HG02981 (cell line): ENCODE measurements at regions not wholly inside any gene's neighbourhood (a gene's known extent, or its start where the extent isn't known, plus 50 kb on each side); places are given as distances from the start of the nearest gene placed in this dataset.

Experiments
- ATAC-seq: cut with Tn5 transposase; IDR thresholded peaks from one replicate; pipeline ENCODE4 v1.9.1; 2021; ENCODE audit warnings: mild to moderate bottlenecking, moderate library complexity; ENCODE audit not compliant: unreplicated experiment

DNA sequence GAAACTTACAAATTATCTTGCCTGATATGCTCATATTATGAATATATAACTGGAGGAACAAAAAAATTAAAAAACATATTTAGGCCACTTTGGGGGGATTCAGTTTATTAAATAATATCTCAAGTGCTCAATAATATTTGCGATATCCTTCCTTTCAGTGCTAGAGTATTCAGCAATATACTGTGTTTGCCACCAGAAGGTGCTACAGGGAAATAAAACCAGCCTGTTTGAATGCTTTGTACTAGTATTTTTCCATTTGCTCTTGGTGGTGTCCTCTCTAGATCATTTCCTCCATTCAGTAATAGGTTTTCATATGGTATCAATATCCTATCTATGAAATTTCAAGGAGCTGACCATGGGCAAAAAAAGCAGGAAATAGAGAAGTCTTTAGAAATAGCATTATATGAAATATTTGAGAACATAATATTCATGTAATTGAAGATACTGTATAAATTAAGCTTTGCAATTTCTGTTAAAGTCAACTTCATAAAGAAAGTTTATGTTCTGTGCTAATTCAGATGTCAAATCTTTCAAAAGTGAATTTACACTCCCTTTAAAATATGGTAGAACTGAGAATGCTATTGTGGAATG is 106.2 kb upstream of the NAV3 start:
- peak; percentile 65 for ATAC-seq

DNA sequence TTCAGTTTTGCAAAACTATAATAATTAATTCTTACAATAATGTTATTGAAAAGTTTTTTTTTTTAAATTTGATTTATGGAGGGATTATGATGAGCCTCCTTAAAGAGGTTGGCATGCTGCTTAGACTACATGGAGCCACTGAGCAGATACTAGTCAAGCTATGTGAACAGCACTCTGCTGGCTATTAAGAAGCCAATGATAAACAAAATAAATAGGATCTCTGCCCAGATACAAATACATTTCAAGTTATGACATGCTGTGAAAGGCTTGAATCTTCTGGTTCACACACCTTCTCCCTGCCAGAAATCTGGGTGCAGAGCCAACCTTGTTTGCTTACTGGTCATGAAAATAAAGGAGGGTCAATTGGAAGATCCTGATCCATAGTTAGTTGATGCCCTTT is 107.4 kb upstream of the NAV3 start:
- ATAC-seq: no peak

- no peak for ATAC-seq
These were observed 108.2 kb upstream of the NAV3 start for GRCh38 chr12:77722536-77722935.

- ATAC-seq: no peak
These were observed 110.4 kb upstream of the NAV3 start for GRCh38 chr12:77720258-77720657.

DNA sequence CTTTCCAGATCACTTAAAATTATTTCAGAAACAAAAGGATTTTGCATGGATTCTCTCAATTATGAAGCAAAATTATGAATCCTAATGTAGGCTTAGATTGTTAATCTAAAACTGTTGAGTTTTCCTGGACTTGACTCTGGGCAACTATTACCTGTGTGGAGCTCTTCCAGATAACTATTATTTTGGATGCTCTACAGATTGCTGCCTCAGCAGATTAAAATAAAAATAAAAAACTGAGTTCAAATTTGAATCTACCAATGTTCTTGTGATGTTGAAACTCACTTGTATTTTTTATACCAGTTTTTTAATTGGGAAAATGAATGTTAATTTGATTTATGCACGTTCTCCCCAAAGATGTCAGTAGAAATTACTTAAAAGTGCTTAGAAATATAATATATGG is 120.5 kb upstream of the NAV3 start:
- ATAC-seq: no peak

DNA sequence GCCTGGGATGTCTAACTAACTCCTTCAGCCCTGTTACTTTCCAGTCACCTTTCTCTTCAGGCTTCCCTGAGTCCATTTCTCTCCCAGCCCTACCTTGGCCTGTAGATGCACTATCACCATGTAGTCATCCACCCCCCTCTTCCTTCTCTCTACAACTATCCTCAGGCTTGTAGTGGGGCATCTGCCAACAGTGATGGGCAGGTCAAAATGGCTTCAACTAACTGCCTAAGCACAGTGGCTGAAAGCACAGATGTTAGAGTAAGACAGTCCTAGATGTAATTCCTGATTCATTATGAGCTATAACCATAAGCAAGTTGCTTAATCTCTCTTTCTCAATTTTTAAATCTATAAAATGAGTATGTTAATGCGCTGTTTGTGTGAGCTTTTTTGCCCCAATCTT is 133.6 kb upstream of the NAV3 start:
- no peak for ATAC-seq

DNA sequence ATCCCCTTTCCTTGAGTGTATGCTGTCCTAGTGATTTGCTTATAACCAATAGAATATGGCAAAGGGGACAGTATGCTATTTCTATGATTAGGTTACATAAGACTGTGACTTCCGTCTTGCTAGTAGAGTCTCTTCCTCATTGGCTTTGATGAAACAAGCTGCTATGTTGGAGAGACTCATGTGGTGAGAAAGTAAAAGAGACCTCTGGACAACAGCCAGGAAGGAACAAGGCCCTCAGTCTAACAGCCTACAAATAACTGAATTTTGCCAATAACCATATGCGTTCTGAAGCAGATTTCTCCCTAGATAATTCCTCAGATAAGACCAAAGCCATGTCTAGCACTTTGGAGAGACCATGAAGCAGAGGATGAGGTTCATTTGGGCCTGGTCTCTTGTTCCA is 134.5 kb upstream of the NAV3 start:
- ATAC-seq: no peak

DNA sequence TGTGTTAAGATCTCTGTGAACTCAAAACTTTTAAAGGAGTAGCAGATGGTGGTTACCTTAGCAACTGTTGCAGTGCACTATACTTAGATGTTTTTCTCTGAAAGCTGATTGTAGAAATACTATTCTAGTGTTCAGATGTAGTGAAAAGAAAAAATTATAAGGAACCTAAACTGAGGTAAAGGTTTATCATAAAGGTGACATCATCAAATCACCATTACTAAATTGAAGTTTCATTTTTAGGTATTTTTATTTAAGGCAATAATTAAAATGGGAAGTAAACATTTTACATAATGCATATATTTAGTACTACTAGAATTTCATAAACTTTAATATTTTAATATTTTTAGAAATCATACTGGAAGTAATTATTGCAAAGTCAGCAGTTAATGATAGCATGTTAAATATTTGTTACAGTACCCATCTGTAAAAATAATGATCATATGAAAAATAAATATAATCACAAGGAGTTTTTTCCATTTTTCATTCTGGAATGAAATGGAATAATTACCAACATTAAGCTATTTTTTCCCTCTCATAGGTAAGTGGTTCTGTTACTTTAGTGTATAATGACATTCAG is 141.1 kb upstream of the NAV3 start:
- ATAC-seq: no peak

DNA sequence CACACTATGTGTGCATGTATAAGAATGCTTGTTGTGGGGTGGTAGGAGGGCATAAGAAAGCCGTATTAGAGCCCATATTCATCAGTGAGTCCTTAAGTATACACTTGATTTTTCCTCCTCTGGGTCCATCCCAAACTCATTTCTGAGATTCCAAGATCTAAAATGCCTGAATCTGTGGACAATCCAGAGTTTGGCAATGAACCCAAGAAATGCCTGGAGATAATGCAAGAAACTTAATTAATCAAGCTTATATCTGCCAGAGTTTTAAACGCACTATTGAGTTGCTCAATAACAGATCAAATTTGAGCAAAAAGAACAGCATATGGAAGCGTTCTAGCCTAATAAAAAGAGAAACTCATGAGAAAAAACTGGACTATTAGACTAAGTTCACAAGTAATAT is 143.4 kb upstream of the NAV3 start:
- no peak for ATAC-seq

DNA sequence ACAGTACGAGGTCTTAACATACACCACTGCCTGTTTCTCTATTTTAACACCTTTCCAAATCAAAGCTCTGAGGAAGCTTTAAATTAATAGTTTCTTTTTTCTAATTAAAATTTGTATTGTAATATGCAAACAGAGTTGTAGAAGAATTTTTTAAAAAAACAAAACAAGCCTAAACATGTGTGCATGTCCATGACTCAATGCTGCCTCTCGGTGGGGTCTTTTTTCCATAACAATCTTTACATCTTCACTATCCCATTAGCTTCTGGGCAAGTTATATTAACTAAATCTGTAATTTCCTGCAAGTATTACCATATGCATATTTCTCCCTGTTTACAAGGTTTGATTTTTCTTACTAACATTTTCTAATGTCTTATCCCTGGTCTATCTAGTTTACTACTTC is 143.9 kb upstream of the NAV3 start:
- no peak for ATAC-seq

GRCh38 chr12:77685901-77686300 is 144.8 kb upstream of the NAV3 start:
- no peak for ATAC-seq

DNA sequence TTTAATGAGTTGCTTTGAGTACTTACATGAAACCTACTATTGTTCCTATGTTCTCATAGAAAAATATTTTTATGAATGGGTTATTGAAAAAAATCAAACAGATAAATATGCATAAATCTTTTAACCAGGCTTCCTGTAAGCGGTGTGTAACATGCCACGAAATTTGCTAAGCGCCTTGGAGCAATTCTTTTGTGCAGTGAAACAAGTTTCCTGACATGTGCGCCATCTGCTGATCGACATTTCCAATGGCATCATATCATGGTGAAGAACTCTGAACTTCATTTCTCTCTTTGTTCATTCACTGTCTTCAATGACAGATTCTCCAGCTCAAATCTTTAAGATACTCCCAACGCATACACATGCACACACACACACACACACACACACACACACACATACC is 145.6 kb upstream of the NAV3 start:
- ATAC-seq: peak; percentile 68

DNA sequence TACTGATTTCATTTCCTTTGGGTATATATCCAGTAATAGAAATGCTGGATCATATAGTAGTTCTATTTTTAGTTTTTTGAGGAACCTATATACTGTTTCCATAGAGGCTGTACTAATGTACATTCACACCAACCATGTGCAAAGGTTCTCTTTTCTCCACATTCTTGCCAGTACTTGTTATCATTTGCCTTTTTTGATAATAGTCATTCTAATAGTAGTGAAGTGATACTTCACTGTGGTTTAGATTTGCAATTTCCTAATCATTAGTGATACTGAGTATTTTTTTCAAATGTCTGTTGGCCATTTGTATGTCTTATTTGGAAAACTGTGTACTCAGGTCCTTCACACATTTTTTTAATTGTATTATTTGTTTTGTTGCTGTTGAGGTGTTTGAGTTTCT is 148.2 kb upstream of the NAV3 start:
- ATAC-seq: peak; percentile 56

GRCh38 chr12:77681726-77682125 is 149.0 kb upstream of the NAV3 start:
- ATAC-seq: no peak

- ATAC-seq: no peak
These were observed 151.0 kb upstream of the NAV3 start for GRCh38 chr12:77679686-77680085.

- ATAC-seq: no peak
These were observed 152.1 kb upstream of the NAV3 start for GRCh38 chr12:77678621-77679020.

DNA sequence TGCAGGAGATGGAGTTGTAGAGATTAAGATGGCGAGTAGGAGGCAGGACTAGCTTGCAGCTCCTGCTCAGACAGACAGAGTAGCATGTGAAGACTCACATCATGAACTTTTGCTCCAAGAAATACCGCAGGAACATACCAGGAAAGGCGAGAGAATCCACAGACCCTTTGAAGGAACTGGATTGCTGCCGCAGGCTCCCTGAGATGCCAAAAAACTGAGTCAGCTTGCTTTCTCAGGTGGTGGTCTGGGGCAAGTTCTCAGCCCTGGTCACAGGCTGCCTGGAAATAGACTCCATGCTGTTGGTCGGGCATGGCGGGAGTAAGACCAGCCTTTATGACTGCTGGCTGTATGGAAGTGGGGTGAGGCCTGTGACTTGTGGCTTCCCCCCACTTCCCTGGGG is 163.6 kb upstream of the NAV3 start:
- ATAC-seq: no peak

DNA sequence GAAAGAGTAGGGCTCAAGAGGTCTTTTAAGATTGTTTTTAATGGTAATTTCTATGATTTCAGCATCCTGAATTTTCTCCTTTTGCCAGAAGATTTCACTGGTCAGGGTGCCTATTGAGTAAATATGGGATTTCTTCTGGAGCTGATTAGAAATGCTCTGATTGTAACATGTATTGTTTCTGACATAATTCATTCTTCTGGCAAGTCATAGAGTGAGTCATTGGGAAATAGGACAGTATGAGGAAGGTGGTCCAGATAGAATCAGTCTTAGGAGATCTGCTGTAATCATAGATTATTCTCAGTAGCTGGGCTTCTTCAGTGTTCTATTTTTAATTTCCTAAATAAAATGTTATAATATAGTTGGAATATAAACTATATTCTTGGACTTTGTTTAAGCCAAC is 182.0 kb upstream of the NAV3 start:
- ATAC-seq: no peak

DNA sequence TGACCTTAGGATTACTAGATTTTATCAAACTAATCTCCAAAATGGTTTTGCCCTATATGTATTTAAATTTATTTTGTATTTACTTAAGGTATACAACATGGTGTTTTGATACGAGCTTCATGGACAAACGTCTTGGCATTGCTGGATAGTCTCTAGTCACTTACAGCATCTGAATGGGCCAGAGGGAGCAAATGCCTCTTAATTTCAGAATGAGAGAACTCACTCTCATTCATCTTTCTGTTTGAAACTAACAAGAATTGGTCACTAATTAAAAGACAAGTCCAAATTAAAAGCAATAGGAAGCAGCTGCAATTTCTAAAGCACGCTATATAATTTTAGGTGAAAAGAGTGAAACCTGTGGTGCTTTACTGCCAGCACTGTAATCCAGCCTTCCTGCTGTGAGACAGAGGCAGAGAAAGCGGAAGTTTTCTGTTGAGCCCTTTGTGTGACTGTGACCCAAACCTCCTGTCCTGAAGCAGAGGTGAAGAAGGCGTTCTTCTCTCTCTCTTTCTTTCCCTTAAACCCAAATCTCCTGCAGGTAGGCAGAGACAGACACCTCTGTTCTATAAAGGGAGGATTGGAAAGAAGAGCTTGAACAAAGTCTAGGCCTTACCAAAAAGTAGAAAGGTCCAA is 184.6 kb upstream of the NAV3 start:
- ATAC-seq: peak; percentile 70

GRCh38 chr12:77644915-77645605 is 185.6 kb upstream of the NAV3 start:
- ATAC-seq: no peak

DNA sequence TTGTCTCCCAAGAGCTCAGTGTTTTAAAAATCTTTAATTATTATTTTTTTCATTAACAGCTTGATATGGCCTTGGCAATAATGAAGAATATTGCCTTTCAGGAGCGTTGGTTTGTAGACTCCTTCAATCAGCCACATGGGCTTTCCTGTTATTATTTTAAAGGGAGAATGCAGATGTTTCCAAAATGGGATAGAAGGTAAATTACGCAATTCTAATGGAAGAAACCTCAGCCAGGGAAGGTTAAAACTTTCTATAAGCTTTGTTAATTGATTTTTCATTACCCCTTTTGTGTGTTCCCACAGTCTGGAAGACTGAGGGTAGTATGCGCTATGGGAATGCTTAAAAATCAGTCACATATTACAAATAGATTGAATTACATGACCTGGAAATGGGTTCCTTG is 188.4 kb upstream of the NAV3 start:
- no peak for ATAC-seq

- no peak for ATAC-seq
These were observed 190.3 kb upstream of the NAV3 start for GRCh38 chr12:77640356-77640755.
